ENCODE measurements at regions not wholly inside any gene's neighbourhood (a gene's known extent, or its start where the extent isn't known, plus 50 kb on each side); places are given as distances from the start of the nearest gene placed in this dataset.

DNA sequence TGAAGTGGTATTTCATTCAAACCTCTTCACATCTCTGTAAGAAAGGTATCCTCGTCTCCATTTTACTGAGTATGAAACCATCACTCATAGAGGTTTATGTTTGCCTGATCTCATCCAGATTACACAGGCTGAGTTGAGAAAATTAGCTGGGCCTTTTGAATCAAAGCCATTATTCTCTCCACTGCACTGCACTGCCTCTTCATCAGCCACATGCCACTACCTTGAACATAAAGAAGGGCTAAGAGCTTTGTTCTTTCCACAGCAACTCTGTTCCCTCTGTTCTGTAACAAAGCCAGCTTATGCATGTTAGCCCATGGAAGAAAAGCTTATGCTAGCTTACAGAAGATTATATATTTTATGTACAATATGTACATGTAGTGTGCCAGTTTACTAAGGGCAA lies 362.6 kb upstream of the DLGAP1 start:
- POLR2A ChIA-PET, result no interaction called here
- Histone ChIP-seq H3K9me3 (no peaks in the 10 kb centered on the region), H3K4me2 (no peak overlapping the region), H3K27ac (no peak overlapping the region), H3K4me1 (no peaks in the 10 kb centered on the region), H3K4me3 (no peak overlapping the region)
- ATAC-seq (no peak), FAIRE-seq (no peak), DNase-seq (ENCODE audit: low read depth in 1 of 2, low spot score in 1 of 2) (no peak)
- 0% methylated on average over 1 of the region's 1 CpG for WGBS (ENCODE audit: missing lambda C conversion rate)
- CTCF ChIA-PET, result no interaction called here
- no peak for TF ChIP-seq HEYL (CRISPR knock-in tag; IDR thresholded peaks at IDR 0.05)

- Histone ChIP-seq H3K4me2 (no peak overlapping the region), H3K27ac (no peak overlapping the region), H3K9me3 (no peaks in the 10 kb centered on the region), H3K4me1 (no peaks in the 10 kb centered on the region), H3K4me3 (no peak overlapping the region)
- ATAC-seq (no peak), FAIRE-seq (no peak), DNase-seq (ENCODE audit: low read depth in 1 of 2, low spot score in 1 of 2) (no peak)
- TF ChIP-seq JUNB (IDR thresholded peaks at IDR 0.05), result no peak
- TF ChIP-seq, protein P1, sequence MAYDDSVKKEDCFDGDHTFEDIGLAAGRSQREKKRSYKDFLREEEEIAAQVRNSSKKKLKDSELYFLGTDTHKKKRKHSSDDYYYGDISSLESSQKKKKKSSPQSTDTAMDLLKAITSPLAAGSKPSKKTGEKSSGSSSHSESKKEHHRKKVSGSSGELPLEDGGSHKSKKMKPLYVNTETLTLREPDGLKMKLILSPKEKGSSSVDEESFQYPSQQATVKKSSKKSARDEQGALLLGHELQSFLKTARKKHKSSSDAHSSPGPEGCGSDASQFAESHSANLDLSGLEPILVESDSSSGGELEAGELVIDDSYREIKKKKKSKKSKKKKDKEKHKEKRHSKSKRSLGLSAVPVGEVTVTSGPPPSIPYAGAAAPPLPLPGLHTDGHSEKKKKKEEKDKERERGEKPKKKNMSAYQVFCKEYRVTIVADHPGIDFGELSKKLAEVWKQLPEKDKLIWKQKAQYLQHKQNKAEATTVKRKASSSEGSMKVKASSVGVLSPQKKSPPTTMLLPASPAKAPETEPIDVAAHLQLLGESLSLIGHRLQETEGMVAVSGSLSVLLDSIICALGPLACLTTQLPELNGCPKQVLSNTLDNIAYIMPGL (CRISPR knock-in tag; IDR thresholded peaks at IDR 0.05; ENCODE audit: borderline replicate concordance), result no peak
- no peak for TF ChIP-seq NR3C1 (IDR thresholded peaks at IDR 0.05)
- TF ChIP-seq HOXA7 (CRISPR knock-in tag; IDR thresholded peaks at IDR 0.05), result no peak
- TF ChIP-seq FOSB (CRISPR knock-in tag; IDR thresholded peaks at IDR 0.05), result no peak
- TF ChIP-seq PHF8 (IDR thresholded peaks at IDR 0.05; ENCODE audit: borderline replicate concordance, low read depth), result no peak
- no peak for TF ChIP-seq KDM1A (IDR thresholded peaks at IDR 0.05; ENCODE audit: low read depth)
- TF ChIP-seq RARB (CRISPR knock-in tag; IDR thresholded peaks at IDR 0.05), result no peak
- TF ChIP-seq TFCP2L1 (CRISPR knock-in tag; IDR thresholded peaks at IDR 0.05), result no peak
- ChIA-PET CTCF (no interaction called here), POLR2A (no interaction called here)
- WGBS (ENCODE audit: missing lambda C conversion rate), result 0% methylated on average over 2 of the region's 2 CpGs
Observed at GRCh38 chr18:4813708-4814107, 358.6 kb upstream of the DLGAP1 start.

DNA sequence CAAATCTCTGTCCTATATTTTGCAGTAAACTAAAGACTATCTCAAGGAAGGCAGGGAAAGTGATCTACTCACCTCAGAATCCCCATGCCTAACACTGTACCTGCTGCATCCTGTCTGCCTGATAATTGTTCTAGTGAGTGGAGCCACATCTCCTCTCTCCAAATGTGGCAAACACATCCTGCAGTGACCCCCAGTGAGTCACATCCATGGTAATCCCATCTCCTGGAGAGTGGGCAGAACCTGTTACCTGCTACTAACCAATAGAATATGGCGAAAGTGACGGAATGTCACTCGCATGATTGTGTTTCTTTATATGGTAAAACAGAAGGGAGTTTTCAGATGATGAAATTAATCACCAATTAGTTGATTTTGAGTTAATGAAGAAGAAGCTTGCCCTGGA lies 353.8 kb upstream of the DLGAP1 start:
- 3% methylated on average over 3 of the region's 3 CpGs for WGBS (ENCODE audit: missing lambda C conversion rate)

More for the DNA sequence above, 353.8 kb upstream of the DLGAP1 start:
- POLR2A ChIA-PET, result no interaction called here
- FAIRE-seq (no peak), ATAC-seq (no peak), DNase-seq (ENCODE audit: low read depth in 1 of 2, low spot score in 1 of 2) (no peak)
- Histone ChIP-seq H3K4me3 (no peak overlapping the region), H3K4me2 (no peak overlapping the region), H3K9me3 (no peaks in the 10 kb centered on the region), H3K4me1 (no peaks in the 10 kb centered on the region), H3K27ac (no peak overlapping the region)
- TF ChIP-seq, protein P2, sequence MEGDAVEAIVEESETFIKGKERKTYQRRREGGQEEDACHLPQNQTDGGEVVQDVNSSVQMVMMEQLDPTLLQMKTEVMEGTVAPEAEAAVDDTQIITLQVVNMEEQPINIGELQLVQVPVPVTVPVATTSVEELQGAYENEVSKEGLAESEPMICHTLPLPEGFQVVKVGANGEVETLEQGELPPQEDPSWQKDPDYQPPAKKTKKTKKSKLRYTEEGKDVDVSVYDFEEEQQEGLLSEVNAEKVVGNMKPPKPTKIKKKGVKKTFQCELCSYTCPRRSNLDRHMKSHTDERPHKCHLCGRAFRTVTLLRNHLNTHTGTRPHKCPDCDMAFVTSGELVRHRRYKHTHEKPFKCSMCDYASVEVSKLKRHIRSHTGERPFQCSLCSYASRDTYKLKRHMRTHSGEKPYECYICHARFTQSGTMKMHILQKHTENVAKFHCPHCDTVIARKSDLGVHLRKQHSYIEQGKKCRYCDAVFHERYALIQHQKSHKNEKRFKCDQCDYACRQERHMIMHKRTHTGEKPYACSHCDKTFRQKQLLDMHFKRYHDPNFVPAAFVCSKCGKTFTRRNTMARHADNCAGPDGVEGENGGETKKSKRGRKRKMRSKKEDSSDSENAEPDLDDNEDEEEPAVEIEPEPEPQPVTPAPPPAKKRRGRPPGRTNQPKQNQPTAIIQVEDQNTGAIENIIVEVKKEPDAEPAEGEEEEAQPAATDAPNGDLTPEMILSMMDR (IDR thresholded peaks at IDR 0.05), result no peak
- TF ChIP-seq, protein P3, sequence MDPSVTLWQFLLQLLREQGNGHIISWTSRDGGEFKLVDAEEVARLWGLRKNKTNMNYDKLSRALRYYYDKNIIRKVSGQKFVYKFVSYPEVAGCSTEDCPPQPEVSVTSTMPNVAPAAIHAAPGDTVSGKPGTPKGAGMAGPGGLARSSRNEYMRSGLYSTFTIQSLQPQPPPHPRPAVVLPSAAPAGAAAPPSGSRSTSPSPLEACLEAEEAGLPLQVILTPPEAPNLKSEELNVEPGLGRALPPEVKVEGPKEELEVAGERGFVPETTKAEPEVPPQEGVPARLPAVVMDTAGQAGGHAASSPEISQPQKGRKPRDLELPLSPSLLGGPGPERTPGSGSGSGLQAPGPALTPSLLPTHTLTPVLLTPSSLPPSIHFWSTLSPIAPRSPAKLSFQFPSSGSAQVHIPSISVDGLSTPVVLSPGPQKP (IDR thresholded peaks at IDR 0.05; ENCODE audit: low read depth, low read length), result no peak
- TF ChIP-seq KDM1A (IDR thresholded peaks at IDR 0.05; ENCODE audit: low read depth) (no peak), POLR2AphosphoS2 (conservative IDR thresholded peaks at IDR 0.05; ENCODE audit: low read length) (no peak), HOXB5 (CRISPR knock-in tag; IDR thresholded peaks at IDR 0.05) (no peak), CHD2 (IDR thresholded peaks at IDR 0.05; ENCODE audit: low read length, partially characterized antibody) (no peak), TP53 (CRISPR knock-in tag; IDR thresholded peaks at IDR 0.05) (no peak), ZNF302 (CRISPR knock-in tag; IDR thresholded peaks at IDR 0.05) (no peak), HOXB13 (CRISPR knock-in tag; IDR thresholded peaks at IDR 0.05; ENCODE audit: low read depth) (no peak), MAZ (IDR thresholded peaks at IDR 0.05; ENCODE audit: borderline replicate concordance, low read depth, low read length) (no peak), ZSCAN20 (CRISPR knock-in tag; IDR thresholded peaks at IDR 0.05) (no peak), HOXA7 (CRISPR knock-in tag; IDR thresholded peaks at IDR 0.05) (no peak)
- CTCF ChIA-PET, result no interaction called here

Measured in A549 (cell line).